HL-60 (cell line): ENCODE measurements at regions not wholly inside any gene's neighbourhood (a gene's known extent, or its start where the extent isn't known, plus 50 kb on each side); places are given as distances from the start of the nearest gene placed in this dataset.

Source experiments
- CTCF ChIP-seq: IDR thresholded peaks from one replicate; pipeline ENCODE4 v1.5.1; 2011; ENCODE audit warnings: low read length, control low read depth, inconsistent platforms; ENCODE audit not compliant: insufficient read depth
- GABPA ChIP-seq: IDR thresholded peaks from 2 replicates; pipeline ENCODE4 v1.6.1; 2012; ENCODE audit warnings: low read depth
- POLR2AphosphoS5 ChIP-seq: IDR thresholded peaks from 2 replicates; pipeline ENCODE4 v1.6.1; 2012; ENCODE audit warnings: low read depth
- SPI1 ChIP-seq: IDR thresholded peaks from 2 replicates; pipeline ENCODE4 v1.6.1; 2012; ENCODE audit warnings: low read depth, mild to moderate bottlenecking, borderline replicate concordance

GRCh38 chr2:196334710-196335109, 163.3 kb upstream of the STK17B start:
- TF ChIP-seq CTCF, result no peak
- TF ChIP-seq POLR2AphosphoS5, result no peak
- TF ChIP-seq GABPA, result no peak
- TF ChIP-seq SPI1, result no peak
